ENCODE measurements at regions not wholly inside any gene's neighbourhood (a gene's known extent, or its start where the extent isn't known, plus 50 kb on each side); places are given as distances from the start of the nearest gene placed in this dataset.
"Not testable (repeated sequence)": the region's sequence is repeated elsewhere in the genome, so short reads cannot be mapped to it uniquely, and the experiment has no call there.

DNA sequence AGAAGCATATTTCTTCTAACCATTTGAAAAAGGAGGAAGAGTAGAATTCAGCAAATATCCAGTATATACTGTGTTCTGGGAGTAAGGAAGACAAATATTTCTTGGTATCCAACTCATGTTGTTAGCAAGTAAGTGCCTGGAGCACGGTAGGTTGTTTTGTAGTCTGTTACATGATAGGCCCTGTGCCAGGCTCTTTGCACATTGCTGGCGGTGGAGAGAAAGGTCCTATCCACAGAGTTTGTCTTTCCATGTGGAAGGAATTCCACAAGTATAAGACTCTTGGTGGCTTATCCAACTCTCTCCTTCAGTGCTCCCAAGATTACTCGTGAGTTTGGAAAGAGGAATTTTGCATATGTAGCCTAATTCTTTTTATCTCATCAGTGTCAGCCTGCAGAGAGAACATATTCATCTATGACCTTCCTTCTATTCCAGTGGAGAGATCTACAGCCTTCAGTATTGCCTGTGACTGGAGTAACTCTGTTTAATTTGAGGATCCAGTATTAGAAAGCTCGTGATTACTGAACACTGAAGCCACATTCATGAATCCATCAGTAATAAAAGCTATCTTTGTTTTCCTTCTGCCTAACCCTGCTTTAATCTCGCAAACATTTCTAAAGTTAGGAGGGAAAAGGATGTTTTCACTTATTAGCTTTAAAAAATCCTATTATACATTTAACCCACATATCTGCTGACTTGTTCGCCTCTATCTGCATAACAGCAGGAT is 183.9 kb upstream of the CSNK1A1L start:
- Mint-ChIP-seq H3K27ac (no peak overlapping the region), H3K4me3 (no peak overlapping the region), H3K9me3 (no peaks in the 10 kb centered on the region), H3K4me1 (no peaks in the 10 kb centered on the region), H3K36me3 (no peaks in the 10 kb centered on the region), H3K27me3 (no peaks in the 10 kb centered on the region)
- ATAC-seq, result no peak

DNA sequence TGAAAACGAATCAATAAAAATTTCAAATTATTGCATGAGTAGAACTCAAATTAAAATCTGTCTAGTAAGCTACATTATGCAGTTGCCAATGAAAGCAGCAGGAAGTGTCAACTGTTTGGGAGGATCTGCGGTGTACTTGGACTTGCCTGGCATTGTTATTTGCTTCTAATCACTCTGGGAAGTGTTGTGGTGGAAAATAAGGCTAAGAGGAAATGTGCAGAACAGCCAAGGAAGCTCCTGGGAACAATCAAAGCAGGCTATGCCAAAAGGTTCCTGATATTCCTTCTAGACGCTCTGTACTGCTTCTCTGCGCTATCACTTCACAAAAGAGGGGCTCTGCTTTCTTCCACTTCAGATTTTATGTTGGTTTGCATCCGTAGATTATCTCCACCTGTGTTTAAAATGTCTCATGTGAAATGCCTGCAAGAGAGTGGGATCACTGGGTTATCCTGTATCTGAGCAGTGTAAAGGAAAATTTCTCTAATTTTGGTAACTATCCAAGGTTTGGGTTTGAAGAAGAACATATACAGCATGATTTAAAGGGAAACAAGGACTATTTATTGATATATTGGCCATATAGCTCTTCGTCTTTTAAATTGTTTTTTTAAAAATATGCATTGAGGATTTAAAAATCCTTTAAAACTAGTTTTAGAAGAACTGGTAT is 182.7 kb upstream of the CSNK1A1L start:
- no peak overlapping the region for H3K4me3 Mint-ChIP-seq
- H3K4me1 Mint-ChIP-seq, result no peaks in the 10 kb centered on the region
- no peaks in the 10 kb centered on the region for H3K36me3 Mint-ChIP-seq
- no peaks in the 10 kb centered on the region for H3K9me3 Mint-ChIP-seq
- H3K27me3 Mint-ChIP-seq, result no peaks in the 10 kb centered on the region
- no peak overlapping the region for H3K27ac Mint-ChIP-seq
- no peak for ATAC-seq

DNA sequence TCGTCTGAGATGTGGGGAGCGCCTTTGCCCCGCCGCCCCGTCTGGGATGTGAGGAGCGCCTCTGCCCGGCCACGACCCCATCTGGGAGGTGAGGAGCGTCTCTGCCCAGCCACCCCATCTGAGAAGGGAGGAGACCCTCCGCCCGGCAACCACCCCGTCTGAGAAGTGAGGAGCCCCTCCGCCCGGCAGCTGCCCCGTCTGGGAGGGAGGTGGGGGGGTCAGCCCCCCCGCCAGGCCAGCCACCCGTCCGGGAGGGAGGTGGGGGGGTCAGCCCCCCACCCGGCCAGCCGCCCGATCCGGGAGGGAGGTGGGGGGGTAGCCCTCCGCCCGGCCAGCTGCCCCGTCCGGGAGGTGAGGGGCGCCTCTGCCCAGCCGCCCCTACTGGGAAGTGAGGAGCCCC is 174.8 kb upstream of the CSNK1A1L start:
- H3K36me3 Mint-ChIP-seq, H3K4me1 Mint-ChIP-seq, H3K9me3 Mint-ChIP-seq, ATAC-seq, H3K27me3 Mint-ChIP-seq, H3K4me3 Mint-ChIP-seq, H3K27ac Mint-ChIP-seq: not testable (repeated sequence)

DNA sequence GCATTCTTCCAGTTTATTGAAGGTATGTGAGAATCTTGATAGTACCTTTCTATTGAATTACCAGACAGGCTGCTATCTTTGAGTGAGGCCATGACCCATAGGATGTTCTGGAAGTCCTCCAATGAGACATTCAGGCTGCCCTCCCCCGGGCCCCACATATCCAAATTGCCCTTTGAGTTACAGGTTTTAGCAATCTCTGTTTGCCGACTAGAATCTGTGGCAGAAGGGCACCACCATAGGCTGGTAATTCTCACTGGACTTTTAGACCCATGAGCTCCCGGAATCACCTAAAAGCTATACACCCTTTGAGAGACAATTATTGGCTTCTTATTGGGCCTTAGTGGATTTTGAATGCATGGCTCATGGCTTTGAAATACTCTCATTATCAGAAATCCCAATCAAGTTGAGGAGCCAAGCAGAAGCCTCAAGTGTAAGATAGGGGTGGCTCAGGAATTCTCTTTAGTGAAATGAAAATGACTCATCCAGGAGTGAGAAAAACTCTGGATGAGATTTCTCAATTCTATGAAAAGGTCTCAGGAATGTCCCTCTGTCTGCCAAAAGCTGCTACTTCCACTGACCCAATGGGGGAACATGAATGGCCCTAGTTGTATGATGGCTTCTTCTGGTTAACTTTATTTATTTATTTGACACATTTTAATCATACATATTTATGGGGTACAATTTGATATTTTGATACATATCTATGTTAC is 172.1 kb upstream of the CSNK1A1L start:
- Mint-ChIP-seq H3K4me3 (no peak overlapping the region), H3K4me1 (no peaks in the 10 kb centered on the region), H3K27me3 (no peaks in the 10 kb centered on the region), H3K27ac (no peak overlapping the region), H3K9me3 (peaks cover 2% of the 10 kb centered on the region), H3K36me3 (no peaks in the 10 kb centered on the region)
- ATAC-seq, result no peak

DNA sequence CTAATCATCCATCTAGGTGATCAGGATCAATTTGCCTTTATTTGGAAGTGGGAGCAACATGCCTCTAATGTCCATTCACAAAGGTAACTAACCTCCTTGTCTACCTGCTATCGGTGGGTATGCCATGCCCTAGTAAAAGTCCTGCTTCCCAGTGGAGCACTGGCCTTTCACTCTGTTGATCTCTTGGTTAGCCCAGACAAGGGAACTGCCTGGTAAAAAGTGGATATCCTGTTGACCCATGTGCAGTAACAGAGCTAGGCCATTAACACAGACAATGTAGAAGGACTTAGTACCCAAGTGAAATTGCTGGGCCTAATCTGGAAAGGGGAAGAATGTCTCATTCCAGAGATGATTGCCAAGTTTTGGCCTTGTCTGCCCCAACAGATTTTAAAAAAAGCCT is 171.5 kb upstream of the CSNK1A1L start:
- peaks cover 2% of the 10 kb centered on the region for H3K9me3 Mint-ChIP-seq
- ATAC-seq, result peak; percentile 28
- H3K27me3 Mint-ChIP-seq, result no peaks in the 10 kb centered on the region
- no peak overlapping the region for H3K27ac Mint-ChIP-seq
- no peak overlapping the region for H3K4me3 Mint-ChIP-seq
- no peaks in the 10 kb centered on the region for H3K36me3 Mint-ChIP-seq
- H3K4me1 Mint-ChIP-seq, result no peaks in the 10 kb centered on the region

DNA sequence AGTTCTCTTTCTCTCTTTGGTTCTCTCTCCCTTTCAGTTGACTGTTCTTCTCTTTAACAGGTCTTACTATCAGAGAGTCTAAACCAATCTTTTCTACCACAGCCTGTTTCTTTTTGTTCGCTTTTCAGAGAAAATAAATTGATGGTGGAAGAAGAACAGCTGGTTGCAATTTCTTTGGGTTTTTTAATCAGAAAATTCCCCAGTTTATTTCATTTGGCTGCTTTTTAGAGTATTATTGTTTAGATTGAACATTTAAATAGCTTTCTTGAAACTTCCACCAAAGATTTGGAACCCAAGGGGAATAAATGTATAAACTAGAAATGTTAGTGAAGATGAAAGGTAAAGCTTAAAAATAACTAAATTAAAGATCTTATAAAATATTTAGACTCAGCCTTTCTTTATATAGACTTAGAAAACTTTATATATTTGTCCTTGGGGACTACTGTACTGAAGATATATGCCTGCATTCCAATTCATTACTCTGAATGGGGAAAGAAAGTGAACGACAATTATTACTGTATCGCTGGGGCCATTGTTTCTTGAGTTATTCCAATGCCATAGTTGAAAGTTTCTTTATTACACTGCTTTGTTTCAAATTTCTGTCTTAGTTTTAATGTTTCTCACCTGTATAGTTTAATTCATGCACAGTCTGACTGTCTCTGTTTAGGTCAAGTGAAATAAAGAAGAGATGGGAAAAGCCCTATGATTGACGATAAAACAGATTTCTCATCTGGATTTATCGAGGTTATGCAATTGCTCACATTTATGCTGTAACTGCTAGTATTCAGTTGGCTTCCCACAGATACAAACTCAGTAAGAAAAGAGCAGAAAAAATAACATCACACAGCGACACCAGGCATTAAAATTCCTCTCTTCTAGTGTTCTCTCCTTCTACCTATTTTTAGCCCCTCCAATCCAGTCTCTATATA is 169.4 kb upstream of the CSNK1A1L start:
- Mint-ChIP-seq H3K9me3 (peaks cover 2% of the 10 kb centered on the region), H3K4me1 (no peaks in the 10 kb centered on the region), H3K36me3 (no peaks in the 10 kb centered on the region), H3K27ac (no peak overlapping the region), H3K27me3 (no peaks in the 10 kb centered on the region), H3K4me3 (no peak overlapping the region)
- ATAC-seq, result no peak

DNA sequence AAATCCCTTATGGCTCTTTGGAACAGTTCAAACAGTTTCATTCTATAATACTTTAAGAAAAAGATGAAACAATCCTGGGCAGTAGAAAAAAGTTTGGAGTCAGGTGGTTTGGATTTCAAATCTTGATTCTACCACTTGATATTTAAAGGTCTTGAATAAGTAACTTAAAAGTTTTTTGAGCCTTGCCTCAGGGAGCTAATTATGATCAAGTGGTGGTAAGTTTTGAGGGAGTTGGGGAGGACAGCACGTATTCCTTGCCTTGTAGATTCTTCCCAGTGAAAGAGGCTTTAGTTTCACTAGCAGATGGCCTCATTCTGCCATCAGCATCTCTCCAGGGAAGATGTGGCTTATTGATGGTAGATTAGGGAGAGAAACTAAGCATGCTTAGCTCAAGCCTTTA is 168.4 kb upstream of the CSNK1A1L start:
- ATAC-seq, result no peak
- Mint-ChIP-seq H3K9me3 (peaks cover 2% of the 10 kb centered on the region), H3K27me3 (no peaks in the 10 kb centered on the region), H3K4me1 (no peaks in the 10 kb centered on the region), H3K36me3 (no peaks in the 10 kb centered on the region), H3K27ac (no peak overlapping the region), H3K4me3 (no peak overlapping the region)

DNA sequence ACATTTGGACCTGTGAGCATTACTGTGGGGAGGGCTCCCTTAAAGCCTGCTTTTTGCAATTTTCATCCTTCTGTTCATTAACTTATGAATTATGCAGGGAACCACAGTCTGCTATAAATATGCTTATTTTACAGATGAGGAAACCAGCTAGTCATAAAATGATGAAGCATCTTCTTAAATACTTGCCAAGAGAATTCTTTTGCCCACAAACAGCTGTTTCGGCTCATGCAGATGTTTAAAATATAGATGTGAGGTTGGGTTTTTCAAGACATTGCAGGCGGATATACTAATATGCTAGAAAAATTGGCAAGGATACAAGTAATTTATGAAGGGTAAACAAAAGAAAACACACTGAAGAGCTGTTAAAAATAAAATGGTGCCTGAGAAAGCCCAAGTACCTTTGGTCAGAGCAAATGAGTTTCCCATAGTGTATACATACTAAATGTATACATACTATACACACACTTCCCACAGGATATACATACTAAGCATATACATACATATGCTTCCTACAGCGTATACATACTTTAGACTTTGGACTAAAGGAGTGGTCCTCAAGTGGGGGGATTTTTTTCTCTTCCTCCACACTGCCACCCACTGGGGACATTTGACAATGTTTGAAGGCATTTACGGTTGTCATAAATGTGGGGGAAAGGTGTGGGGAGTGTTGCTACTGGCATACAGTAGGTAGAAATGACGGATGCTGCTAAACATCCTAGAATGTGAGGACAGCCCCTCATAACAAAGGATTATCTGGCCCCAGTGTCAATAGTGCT is 164.9 kb upstream of the CSNK1A1L start:
- ATAC-seq, result no peak
- H3K36me3 Mint-ChIP-seq, result no peaks in the 10 kb centered on the region

DNA sequence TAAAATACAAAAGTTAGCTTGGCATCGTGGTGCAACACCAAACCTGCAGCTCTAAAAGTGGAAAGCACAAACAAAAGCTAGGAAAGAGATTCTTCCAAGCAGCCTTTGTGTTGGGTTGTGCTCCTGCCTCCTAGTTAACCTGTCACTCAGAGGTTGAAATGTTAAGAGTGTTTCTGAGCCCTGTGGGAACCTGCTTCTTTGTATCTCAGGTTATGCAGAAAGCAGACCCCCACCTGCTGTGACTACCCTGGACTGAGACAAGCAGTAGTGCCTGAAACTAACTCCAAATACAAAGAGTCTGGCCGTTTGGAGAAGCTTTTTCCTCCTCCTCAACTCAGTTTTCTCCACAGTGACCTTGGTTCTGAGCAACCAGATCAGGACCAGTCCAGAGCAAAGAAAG is 158.4 kb upstream of the CSNK1A1L start:
- peaks cover 8% of the 10 kb centered on the region for H3K9me3 Mint-ChIP-seq
- H3K4me1 Mint-ChIP-seq, result no peaks in the 10 kb centered on the region
- no peak overlapping the region for H3K4me3 Mint-ChIP-seq
- H3K27me3 Mint-ChIP-seq, result no peaks in the 10 kb centered on the region
- no peaks in the 10 kb centered on the region for H3K36me3 Mint-ChIP-seq
- H3K27ac Mint-ChIP-seq, result no peak overlapping the region
- no peak for ATAC-seq

More for the DNA sequence above, 164.9 kb upstream of the CSNK1A1L start:
- no peaks in the 10 kb centered on the region for H3K4me1 Mint-ChIP-seq
- H3K27ac Mint-ChIP-seq, result no peak overlapping the region
- no peak overlapping the region for H3K4me3 Mint-ChIP-seq
- H3K27me3 Mint-ChIP-seq, result no peaks in the 10 kb centered on the region
- no peaks in the 10 kb centered on the region for H3K9me3 Mint-ChIP-seq

DNA sequence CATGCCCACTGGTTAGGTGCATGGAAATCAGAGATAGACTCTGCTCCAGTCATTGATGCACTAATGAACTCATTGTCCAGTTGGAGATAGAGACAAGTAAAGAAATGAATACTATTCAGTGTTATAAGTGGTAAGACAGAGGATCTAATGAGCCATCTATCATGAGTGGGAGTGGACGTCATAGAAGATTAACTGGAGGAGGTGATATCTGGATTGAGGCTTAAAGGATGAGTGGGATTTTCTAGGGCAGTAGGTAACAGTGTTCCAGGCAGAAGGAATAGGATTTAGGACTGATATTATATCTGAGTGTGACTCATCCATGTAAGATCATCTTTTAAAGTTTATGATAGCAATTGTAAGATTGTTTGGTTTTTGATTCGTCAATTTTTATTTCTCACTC is 152.2 kb upstream of the CSNK1A1L start:
- Mint-ChIP-seq H3K27ac (no peak overlapping the region), H3K27me3 (no peaks in the 10 kb centered on the region), H3K4me3 (no peak overlapping the region), H3K36me3 (no peaks in the 10 kb centered on the region), H3K4me1 (no peaks in the 10 kb centered on the region), H3K9me3 (peaks cover 6% of the 10 kb centered on the region)
- ATAC-seq, result no peak

DNA sequence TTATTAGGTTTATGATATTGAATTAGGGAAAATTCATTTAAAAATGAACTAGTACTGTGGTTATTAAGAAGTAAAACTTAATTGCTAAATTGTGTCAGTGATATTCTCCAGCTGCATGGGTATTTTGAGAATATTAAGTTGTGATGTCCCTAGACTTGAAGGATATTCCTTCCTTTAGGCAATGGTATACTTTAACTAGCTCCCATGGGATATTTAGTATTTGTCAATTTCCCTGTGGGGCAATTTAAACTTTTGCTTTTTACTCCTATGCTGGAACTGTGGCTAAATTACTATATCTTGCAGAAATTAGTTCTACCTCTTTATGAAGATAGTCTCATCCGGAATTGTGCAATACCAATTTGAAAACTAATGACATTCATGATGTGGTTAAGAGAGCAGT is 151.6 kb upstream of the CSNK1A1L start:
- ATAC-seq, result no peak
- Mint-ChIP-seq H3K4me1 (no peaks in the 10 kb centered on the region), H3K36me3 (no peaks in the 10 kb centered on the region), H3K27ac (no peak overlapping the region), H3K27me3 (no peaks in the 10 kb centered on the region), H3K4me3 (no peak overlapping the region), H3K9me3 (peaks cover 6% of the 10 kb centered on the region)

DNA sequence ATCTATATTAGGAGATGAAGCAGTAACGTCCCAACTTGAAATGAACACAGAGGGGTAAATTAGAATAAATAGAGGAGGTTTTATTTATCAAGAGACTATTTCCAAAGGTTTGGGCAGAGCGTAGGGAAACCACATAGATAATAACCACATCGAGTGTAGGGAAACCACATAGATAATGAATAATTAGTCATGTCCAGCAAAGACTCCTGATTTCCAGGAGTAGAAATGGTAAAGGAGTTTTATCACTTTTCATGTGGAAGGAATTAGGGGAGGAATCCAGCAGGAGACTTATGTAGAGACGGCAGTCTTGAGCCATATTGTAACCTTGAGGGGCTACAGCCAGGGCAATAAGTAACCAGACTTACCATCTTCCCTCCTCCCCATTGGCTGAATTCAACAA is 136.3 kb upstream of the CSNK1A1L start:
- Mint-ChIP-seq H3K27ac (no peak overlapping the region), H3K9me3 (peaks cover 8% of the 10 kb centered on the region), H3K4me1 (no peaks in the 10 kb centered on the region), H3K36me3 (no peaks in the 10 kb centered on the region), H3K4me3 (no peak overlapping the region), H3K27me3 (no peaks in the 10 kb centered on the region)
- no peak for ATAC-seq

DNA sequence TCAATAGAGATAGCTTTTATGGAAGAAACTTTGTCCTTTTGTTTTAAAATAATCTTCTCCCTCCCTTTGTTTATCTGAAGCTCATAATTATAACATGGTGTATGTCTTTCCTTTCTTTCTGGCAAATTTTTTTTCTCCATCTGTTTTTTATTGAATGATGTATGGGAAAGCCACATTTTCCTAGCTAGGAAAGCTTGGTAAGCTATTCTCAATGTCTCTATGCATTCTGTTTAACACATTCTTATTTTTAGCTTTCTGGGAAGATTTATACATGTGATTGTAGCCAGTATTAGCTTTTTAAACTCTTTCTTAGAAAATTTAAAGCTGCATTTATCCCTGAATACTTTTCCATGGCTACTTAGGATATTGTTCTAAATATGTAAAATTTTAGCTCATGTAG is 124.9 kb upstream of the CSNK1A1L start:
- no peak for ATAC-seq
- peaks cover 11% of the 10 kb centered on the region for H3K9me3 Mint-ChIP-seq

DNA sequence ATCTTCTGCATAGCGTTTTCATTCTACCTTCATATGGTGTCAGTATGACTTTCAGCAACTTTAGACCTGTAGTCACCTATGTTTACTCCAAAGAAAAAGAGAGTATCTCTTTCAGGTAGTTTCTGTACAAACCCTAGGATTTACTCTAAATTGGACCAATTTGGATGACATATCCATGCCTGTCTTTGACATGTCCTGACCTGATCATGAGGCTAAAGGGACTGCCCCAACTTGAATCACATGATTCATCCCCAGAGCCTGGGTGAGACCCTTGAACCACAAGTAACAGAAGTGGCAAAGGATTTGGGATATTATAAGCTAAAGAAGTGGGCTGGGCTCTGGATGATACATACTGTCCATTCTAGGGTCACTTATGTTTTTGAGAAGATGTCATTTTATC is 124.5 kb upstream of the CSNK1A1L start:
- no peak for ATAC-seq
- Mint-ChIP-seq H3K27me3 (no peaks in the 10 kb centered on the region), H3K27ac (no peak overlapping the region), H3K4me3 (no peak overlapping the region), H3K9me3 (peaks cover 11% of the 10 kb centered on the region), H3K36me3 (no peaks in the 10 kb centered on the region), H3K4me1 (no peaks in the 10 kb centered on the region)

More for the DNA sequence above, 124.9 kb upstream of the CSNK1A1L start:
- Mint-ChIP-seq H3K27ac (no peak overlapping the region), H3K4me3 (no peak overlapping the region), H3K4me1 (no peaks in the 10 kb centered on the region), H3K27me3 (no peaks in the 10 kb centered on the region), H3K36me3 (no peaks in the 10 kb centered on the region)
